ENCODE measurements at regions not wholly inside any gene's neighbourhood (a gene's known extent, or its start where the extent isn't known, plus 50 kb on each side); places are given as distances from the start of the nearest gene placed in this dataset.

- POLR2A ChIA-PET = no interaction called here
- CTCF ChIA-PET (ENCODE audit: low intra/inter-chr PET ratio) = no interaction called here
- FAIRE-seq = no peak
- intact Hi-C loops (cut with micrococcal nuclease) (no loop called here), in situ Hi-C loops (cut with MboI) (no loop called here)
- no peak overlapping the region for H3K27ac ChIP-seq (ENCODE audit: extremely low read depth, low read depth, low read length)
- H2AFZ ChIP-seq (ENCODE audit: low read depth, low read length) = no peak overlapping the region
- H4K20me1 ChIP-seq (replicated peaks; ENCODE audit: control insufficient read depth, insufficient read depth, low read length) = no peaks in the 10 kb centered on the region
- H3K27me3 ChIP-seq (ENCODE audit: control insufficient read depth in 2 of 2, insufficient read depth in 2 of 2, low read length in 2 of 2) = no peaks in the 10 kb centered on the region
- no peaks in the 10 kb centered on the region for H3K9me3 ChIP-seq (replicated peaks; ENCODE audit: control insufficient read depth, insufficient read depth, low read depth, low read length)
- no peak overlapping the region for H3K4me3 ChIP-seq
- no TSS peak for BruUV-seq (replicated peaks)
- no peak for ATAC-seq
- no peak for DNase-seq (ENCODE audit: extremely low read depth in 1 of 4, low spot score in 3 of 4)
- H3K9ac ChIP-seq (ENCODE audit: insufficient read depth in 1 of 2, low read depth in 2 of 2, low read length in 2 of 2) = no peak overlapping the region
- H3K4me1 ChIP-seq (replicated peaks in 1 of 2; ENCODE audit: control insufficient read depth in 2 of 2, insufficient read depth in 2 of 2, low read length in 2 of 2) = no peaks in the 10 kb centered on the region
- no peaks in the 10 kb centered on the region for H3K9me1 ChIP-seq (ENCODE audit: control insufficient read depth, insufficient read depth, low read length)
- WGBS (ENCODE audit: insufficient coverage, low coverage, missing lambda C conversion rate) = 0% methylated on average over 3 of the region's 3 CpGs
- H3K4me2 ChIP-seq (ENCODE audit: insufficient read depth, low read length) = no peak overlapping the region
- H3K36me3 ChIP-seq (ENCODE audit: control insufficient read depth, insufficient read depth, low read length) = no peaks in the 10 kb centered on the region
- H3K79me2 ChIP-seq (ENCODE audit: control insufficient read depth, insufficient read depth, low read length) = no peaks in the 10 kb centered on the region
- TF ChIP-seq NR1H2 (CRISPR knock-in tag; IDR thresholded peaks at IDR 0.05) = no peak
- no peak for TF ChIP-seq MGA (IDR thresholded peaks at IDR 0.05)
- TF ChIP-seq HES1 (IDR thresholded peaks at IDR 0.05; ENCODE audit: low read depth) = no peak
- no peak for TF ChIP-seq USF1 (CRISPR knock-in tag; IDR thresholded peaks at IDR 0.05)
- no peak for TF ChIP-seq CREM (IDR thresholded peaks at IDR 0.05; ENCODE audit: low read depth)
- no peak for TF ChIP-seq ARHGAP35 (IDR thresholded peaks at IDR 0.05; ENCODE audit: partially characterized antibody)
- TF ChIP-seq IRF1 (CRISPR knock-in tag; IDR thresholded peaks at IDR 0.05; ENCODE audit: borderline replicate concordance) = no peak
- no peak for TF ChIP-seq RAD51 (IDR thresholded peaks at IDR 0.05; ENCODE audit: borderline replicate concordance, low read depth)
- TF ChIP-seq USF2 (CRISPR knock-in tag; IDR thresholded peaks at IDR 0.05) = no peak
These were observed 71.9 kb upstream of the C11orf87 start for GRCh38 chr11:109350091-109350490.
